Fibroblast of mammary gland (primary cell): ENCODE measurements at regions not wholly inside any gene's neighbourhood (a gene's known extent, or its start where the extent isn't known, plus 50 kb on each side); places are given as distances from the start of the nearest gene placed in this dataset.

Source experiments
- DNase-seq: peaks from one replicate; pipeline ENCODE4 v3.0.0-alpha.2; 2010; ENCODE audit warnings: low read depth
- H3K4me3 ChIP-seq: 2 replicates; pipeline ENCODE4 v1.5.1; 2011; ENCODE audit warnings: low read depth, mild to moderate bottlenecking, low read length, moderate library complexity; ENCODE audit not compliant: control insufficient read depth
- TF ChIP-seq, protein P1 (sequence below): conservative IDR thresholded peaks from 2 replicates; pipeline ENCODE4 v1.5.1; 2011; ENCODE audit warnings: low read depth, low read length, inconsistent platforms; ENCODE audit not compliant: control insufficient read depth, insufficient read depth

DNA sequence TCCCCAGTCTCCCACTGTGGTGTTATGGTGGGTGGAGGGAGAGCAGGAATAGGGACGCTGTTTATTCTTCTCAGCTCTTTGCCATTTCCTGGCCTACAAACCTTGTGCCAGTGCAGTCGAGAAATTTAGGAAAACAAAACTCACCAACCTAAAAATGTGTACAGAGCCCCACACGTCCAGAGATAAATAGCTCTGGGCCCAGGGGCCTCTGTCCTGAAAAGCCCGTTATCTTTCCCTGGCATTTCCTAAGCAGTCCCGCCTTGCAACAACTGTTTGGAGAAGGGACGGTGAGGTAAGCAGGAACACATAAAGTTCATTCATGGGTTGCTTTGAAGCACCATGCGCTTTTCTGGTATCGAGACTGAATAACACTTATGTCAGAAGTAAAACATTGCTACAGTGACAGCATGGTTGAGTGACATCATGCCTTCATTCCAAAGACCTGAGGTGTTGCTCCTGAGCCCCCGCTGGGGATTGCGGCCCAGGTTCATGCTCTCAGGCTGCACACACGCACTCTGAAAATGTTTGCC is 80.1 kb upstream of the NXT1 start:
- TF ChIP-seq, protein P1, sequence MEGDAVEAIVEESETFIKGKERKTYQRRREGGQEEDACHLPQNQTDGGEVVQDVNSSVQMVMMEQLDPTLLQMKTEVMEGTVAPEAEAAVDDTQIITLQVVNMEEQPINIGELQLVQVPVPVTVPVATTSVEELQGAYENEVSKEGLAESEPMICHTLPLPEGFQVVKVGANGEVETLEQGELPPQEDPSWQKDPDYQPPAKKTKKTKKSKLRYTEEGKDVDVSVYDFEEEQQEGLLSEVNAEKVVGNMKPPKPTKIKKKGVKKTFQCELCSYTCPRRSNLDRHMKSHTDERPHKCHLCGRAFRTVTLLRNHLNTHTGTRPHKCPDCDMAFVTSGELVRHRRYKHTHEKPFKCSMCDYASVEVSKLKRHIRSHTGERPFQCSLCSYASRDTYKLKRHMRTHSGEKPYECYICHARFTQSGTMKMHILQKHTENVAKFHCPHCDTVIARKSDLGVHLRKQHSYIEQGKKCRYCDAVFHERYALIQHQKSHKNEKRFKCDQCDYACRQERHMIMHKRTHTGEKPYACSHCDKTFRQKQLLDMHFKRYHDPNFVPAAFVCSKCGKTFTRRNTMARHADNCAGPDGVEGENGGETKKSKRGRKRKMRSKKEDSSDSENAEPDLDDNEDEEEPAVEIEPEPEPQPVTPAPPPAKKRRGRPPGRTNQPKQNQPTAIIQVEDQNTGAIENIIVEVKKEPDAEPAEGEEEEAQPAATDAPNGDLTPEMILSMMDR: no peak

DNA sequence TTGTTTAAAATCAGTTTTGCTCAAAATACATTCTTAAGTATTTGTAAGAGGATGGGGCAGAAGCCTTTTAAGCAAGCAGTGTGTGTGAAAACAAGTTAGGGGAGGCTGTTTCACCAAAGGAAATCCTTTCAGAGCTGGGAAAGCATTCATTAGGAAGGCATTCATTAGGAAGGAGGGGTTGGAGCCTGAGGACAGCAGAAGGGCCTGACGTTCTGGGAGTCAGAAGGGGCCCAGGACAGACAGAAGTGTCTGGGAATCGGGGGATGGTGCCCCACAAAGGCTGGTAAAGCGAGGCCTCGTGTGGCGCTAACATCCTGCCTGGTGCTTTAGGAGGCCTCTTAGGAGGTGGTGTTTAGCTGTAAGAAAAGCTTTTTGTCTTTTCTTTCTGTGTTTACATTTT is 80.6 kb upstream of the NXT1 start:
- TF ChIP-seq, protein P1: no peak
- DNase-seq: no peak

More for the DNA sequence above, 80.1 kb upstream of the NXT1 start:
- peak; percentile 58 for DNase-seq
- no peak overlapping the region for H3K4me3 ChIP-seq

DNA sequence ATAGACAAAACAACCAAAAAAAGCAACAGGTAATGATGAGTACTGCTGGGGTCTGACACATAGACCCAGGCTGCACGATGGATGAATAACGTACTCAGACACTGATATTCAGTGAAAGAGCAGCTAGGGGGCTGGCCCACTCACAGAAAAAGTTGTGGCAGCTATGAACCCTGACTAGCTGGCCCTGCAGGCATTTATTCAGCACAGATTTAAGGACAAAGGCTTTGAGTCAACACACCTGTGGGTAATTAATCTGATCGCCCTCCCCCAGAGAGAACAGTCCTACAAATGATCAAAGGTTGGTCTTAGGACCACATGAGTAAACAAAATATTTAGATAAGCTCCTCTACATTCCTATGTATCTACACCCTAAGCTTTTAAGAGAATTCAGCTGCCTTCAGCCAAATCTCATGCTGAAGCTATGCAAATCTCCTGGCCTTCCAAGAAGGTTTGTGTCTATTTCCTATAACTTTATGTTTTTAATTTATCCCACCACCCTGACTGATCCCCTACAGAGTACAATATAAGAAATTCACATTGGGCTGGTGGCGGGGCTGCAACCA is 81.7 kb upstream of the NXT1 start:
- TF ChIP-seq, protein P1: no peak
- no peak for DNase-seq

More for the DNA sequence above, 80.6 kb upstream of the NXT1 start:
- H3K4me3 ChIP-seq: no peak overlapping the region

DNA sequence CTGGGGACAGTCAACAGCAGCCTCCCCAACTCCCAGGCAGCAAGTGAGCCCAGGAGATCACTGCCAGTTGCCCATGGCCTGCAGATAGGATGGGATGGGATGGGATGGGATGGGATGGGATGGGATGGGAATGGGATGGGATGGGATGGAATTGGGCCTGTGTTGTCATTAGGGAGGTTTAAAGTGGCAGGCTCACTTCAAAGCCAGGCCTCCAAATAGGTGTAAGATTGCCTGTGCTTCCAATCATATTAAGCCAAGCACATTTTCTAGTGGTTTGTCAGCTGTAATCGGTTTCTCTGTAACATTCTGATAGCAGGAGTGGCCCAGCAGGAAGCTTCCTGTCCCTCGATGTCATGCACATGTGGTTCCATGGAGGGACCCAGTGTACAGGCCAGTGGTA is 82.7 kb upstream of the NXT1 start:
- no peak overlapping the region for H3K4me3 ChIP-seq
- no peak for DNase-seq
- TF ChIP-seq, protein P1: no peak

More for the DNA sequence above, 81.7 kb upstream of the NXT1 start:
- H3K4me3 ChIP-seq: no peak overlapping the region

DNA sequence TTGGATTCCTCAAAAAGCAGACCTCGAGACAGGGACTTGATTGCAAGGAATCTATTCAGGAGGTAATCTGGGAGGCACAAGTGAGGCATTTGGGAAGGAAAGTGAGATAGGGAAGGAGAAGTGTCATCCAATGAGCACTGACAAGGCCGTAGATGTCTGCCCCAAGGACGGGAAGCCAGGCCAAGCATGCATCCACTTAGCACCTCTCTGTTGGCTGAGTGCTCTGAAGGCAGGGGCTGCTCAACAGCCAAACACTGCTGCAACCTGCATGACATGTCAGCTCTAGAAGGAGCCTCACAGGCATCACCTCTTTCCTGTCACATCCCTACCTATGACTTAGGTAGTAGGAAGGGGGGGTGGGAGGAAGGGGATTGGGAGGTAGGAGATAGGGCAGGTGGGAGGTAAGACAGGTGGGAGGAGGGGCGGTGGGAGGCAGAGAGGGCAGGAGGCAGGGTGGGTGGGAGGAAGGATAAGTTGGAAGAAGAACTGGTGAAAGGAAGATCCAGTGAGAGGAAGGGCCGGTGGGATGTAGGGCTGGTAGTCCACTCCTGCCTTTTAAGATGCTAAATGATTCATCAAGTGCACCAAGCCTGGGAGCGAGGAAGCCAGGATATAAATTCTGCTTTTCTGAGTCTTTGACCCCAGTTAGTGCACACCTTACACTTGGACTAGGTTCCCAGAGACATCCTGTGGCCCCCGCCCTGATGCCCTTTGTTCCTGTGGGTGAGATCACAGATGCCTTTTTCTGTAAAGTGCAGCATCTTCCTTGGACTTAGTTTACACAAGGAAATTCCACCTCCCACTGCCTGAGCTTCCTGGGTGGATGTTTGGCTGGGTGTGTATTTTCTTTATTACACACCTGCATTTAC is 83.8 kb upstream of the NXT1 start:
- H3K4me3 ChIP-seq: no peak overlapping the region
- TF ChIP-seq, protein P1: no peak
- no peak for DNase-seq

DNA sequence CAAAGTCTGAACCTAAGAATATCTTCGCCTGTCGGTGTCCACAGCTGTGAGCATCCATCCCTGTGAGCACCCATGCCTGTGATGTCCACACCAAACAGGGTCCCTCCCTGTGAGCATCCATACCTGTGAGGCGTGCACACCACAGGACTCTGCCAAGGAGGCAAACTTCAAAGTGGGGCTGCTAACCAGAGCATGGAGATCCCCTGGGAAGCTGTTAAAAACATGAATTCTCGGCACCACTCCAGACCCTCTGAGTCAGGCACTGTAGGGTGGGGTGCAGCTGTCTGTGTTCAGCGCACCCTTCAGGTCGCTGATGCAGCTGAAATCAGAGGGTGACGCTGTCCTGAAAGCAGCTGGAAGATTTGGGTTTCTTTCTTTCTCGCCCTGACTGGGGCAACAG is 85.4 kb upstream of the NXT1 start:
- peak; percentile 55 for DNase-seq
- H3K4me3 ChIP-seq: no peak overlapping the region
- TF ChIP-seq, protein P1: no peak
